HG02763 (cell line): ENCODE measurements at regions not wholly inside any gene's neighbourhood (a gene's known extent, or its start where the extent isn't known, plus 50 kb on each side); places are given as distances from the start of the nearest gene placed in this dataset.
"Not testable (repeated sequence)": the region's sequence is repeated elsewhere in the genome, so short reads cannot be mapped to it uniquely, and the experiment has no call there.

Experiments used
- ATAC-seq: cut with Tn5 transposase; IDR thresholded peaks from one replicate; pipeline ENCODE4 v1.9.1; 2021; ENCODE audit warnings: mild to moderate bottlenecking, moderate library complexity; ENCODE audit not compliant: unreplicated experiment

GRCh38 chr9:115525111-115526058 lies 407.4 kb upstream of the TNC start:
- no peak for ATAC-seq

GRCh38 chr9:115531410-115532125 lies 413.6 kb upstream of the TNC start:
- no peak for ATAC-seq

GRCh38 chr9:115533511-115533910 lies 415.6 kb upstream of the TNC start:
- no peak for ATAC-seq

- ATAC-seq: no peak
Observed at GRCh38 chr9:115540091-115540490, 422.1 kb upstream of the TNC start.

- no peak for ATAC-seq
Observed at GRCh38 chr9:115543511-115543910, 425.6 kb upstream of the TNC start.

- ATAC-seq: no peak
Observed at GRCh38 chr9:115548609-115549260, 430.8 kb upstream of the TNC start.

- no peak for ATAC-seq
Observed at GRCh38 chr9:115551396-115551795, 433.4 kb upstream of the TNC start.

- ATAC-seq: no peak
Observed at GRCh38 chr9:115553060-115553773, 435.3 kb upstream of the TNC start.

- ATAC-seq: no peak
Observed at GRCh38 chr9:115556432-115556831, 438.5 kb upstream of the TNC start.

- ATAC-seq: no peak
Observed at GRCh38 chr9:115575147-115575546, 457.2 kb upstream of the TNC start.

- not testable (repeated sequence) for ATAC-seq
Observed at GRCh38 chr9:115585458-115585857, 467.5 kb upstream of the TNC start.

- no peak for ATAC-seq
Observed at GRCh38 chr9:115587310-115587709, 469.4 kb upstream of the TNC start.

- ATAC-seq: no peak
Observed at GRCh38 chr9:115590011-115590410, 472.1 kb upstream of the TNC start.

- ATAC-seq: no peak
Observed at GRCh38 chr9:115591584-115591984, 473.6 kb upstream of the TNC start.

GRCh38 chr9:115593587-115594091 lies 475.7 kb upstream of the TNC start:
- no peak for ATAC-seq

GRCh38 chr9:115594557-115594956 lies 476.6 kb upstream of the TNC start:
- no peak for ATAC-seq

GRCh38 chr9:115596021-115596745 lies 478.2 kb upstream of the TNC start:
- ATAC-seq: no peak

- ATAC-seq: no peak
Observed at GRCh38 chr9:115596746-115597080, 478.8 kb upstream of the TNC start.

GRCh38 chr9:115597330-115597895 lies 479.5 kb upstream of the TNC start:
- no peak for ATAC-seq

- ATAC-seq: no peak
Observed at GRCh38 chr9:115598751-115599150, 480.8 kb upstream of the TNC start.
